Activated T-cell treated with anti-CD3 and anti-CD28 coated beads, Interleukin-2, amount 50 U/mL, for 1 hour (primary cell): ENCODE measurements at regions not wholly inside any gene's neighbourhood (a gene's known extent, or its start where the extent isn't known, plus 50 kb on each side); places are given as distances from the start of the nearest gene placed in this dataset.
A peak's percentile ranks its signal among the peaks of the same experiment; 100 is the strongest.

ENCODE experiments used
- DNase-seq: peaks from one replicate; pipeline ENCODE4 v3.0.0-alpha.2; 2020

GRCh38 chr7:35437619-35438275 lies 183.8 kb upstream of the TBX20 start:
- no peak for DNase-seq

GRCh38 chr7:35436452-35436851 lies 182.6 kb upstream of the TBX20 start:
- no peak for DNase-seq

- DNase-seq, result no peak
Observed at GRCh38 chr7:35430547-35431153, 176.8 kb upstream of the TBX20 start.

- DNase-seq, result peak; percentile 54
Observed at GRCh38 chr7:35424869-35425495, 171.1 kb upstream of the TBX20 start.

- DNase-seq, result no peak
Observed at GRCh38 chr7:35424440-35424839, 170.5 kb upstream of the TBX20 start.

- no peak for DNase-seq
Observed at GRCh38 chr7:35422715-35423114, 168.8 kb upstream of the TBX20 start.

GRCh38 chr7:35420656-35421055 lies 166.8 kb upstream of the TBX20 start:
- no peak for DNase-seq

- DNase-seq, result no peak
Observed at GRCh38 chr7:35419391-35419755, 165.5 kb upstream of the TBX20 start.

- DNase-seq, result no peak
Observed at GRCh38 chr7:35418716-35419390, 165.0 kb upstream of the TBX20 start.

GRCh38 chr7:35416568-35416967 lies 162.7 kb upstream of the TBX20 start:
- no peak for DNase-seq

GRCh38 chr7:35415411-35415822 lies 161.5 kb upstream of the TBX20 start:
- DNase-seq, result no peak

GRCh38 chr7:35411331-35411730 lies 157.4 kb upstream of the TBX20 start:
- DNase-seq, result no peak

GRCh38 chr7:35405461-35405860 lies 151.6 kb upstream of the TBX20 start:
- no peak for DNase-seq

- no peak for DNase-seq
Observed at GRCh38 chr7:35401217-35401879, 147.4 kb upstream of the TBX20 start.

- DNase-seq, result no peak
Observed at GRCh38 chr7:35399840-35400239, 145.9 kb upstream of the TBX20 start.

- no peak for DNase-seq
Observed at GRCh38 chr7:35399216-35399615, 145.3 kb upstream of the TBX20 start.

- DNase-seq, result no peak
Observed at GRCh38 chr7:35398518-35398917, 144.6 kb upstream of the TBX20 start.

- no peak for DNase-seq
Observed at GRCh38 chr7:35390146-35390545, 136.2 kb upstream of the TBX20 start.

GRCh38 chr7:35389636-35390035 lies 135.7 kb upstream of the TBX20 start:
- no peak for DNase-seq

- no peak for DNase-seq
Observed at GRCh38 chr7:35386816-35387706, 133.2 kb upstream of the TBX20 start.

- DNase-seq, result no peak
Observed at GRCh38 chr7:35386082-35386815, 132.3 kb upstream of the TBX20 start.
